ENCODE measurements at regions not wholly inside any gene's neighbourhood (a gene's known extent, or its start where the extent isn't known, plus 50 kb on each side); places are given as distances from the start of the nearest gene placed in this dataset.

DNA sequence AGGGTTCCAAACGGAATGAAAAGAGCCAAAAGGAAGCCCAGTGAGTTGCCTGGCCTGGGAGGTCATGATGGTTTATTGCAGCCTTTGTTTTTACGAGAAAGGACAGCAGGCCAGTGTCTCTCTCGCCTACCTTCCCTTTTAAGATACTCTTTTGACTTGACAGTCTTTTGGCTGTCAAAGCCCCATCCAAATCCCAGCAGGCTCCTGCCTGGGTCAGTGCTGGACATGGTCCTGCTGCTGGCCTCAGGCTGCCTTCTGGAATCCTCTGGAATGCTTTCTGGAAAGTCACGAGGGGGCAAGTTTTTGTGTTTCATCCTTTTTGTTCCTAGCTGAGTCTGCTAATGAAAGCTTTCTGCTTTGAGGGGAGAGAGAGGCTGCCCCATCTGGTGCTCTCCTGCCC is 444.8 kb downstream of the OLFM4 start:
- FAIRE-seq, result no peak
- DNase-seq (ENCODE audit: low spot score), result no peak

DNA sequence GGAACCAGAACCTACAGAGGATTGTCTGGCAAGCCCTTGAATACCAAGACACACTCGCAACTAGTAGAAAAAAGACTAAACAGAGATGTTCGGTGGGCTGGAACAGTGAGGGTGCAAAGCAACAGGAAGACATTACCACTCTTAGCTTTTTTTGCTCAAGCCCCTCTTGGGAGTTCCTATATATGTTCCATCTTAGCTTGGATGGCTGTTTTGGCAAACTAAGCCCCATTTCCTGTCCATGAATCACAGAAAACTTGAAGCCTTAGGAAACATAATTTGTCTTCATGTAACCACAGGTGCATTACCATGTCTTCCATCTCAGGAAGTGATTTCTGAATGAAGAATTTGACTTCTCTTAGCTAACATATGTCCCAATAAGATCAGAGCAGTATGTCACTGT is 446.3 kb downstream of the OLFM4 start:
- FAIRE-seq (no peak), DNase-seq (ENCODE audit: low spot score) (no peak)

DNA sequence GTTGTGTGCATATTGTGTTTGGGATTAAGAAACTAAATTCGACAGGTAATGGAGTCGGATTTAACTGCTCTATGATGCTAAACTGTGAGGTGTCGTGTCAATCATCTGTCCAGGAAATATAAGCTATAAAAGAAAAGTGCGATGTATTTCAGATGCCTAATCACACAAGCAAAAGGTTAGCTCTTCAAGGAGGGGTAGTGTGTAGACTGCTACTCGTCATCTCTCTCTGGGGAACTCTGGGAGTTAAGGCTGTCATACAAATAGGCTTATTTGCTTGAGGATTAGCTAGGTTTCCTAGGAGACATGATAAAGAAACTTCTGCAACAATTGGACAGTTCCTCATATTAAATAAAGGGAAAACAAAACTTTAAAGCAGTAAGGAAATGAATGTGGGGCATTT is 462.1 kb downstream of the OLFM4 start:
- no peak for DNase-seq (ENCODE audit: low spot score)
- FAIRE-seq, result no peak

DNA sequence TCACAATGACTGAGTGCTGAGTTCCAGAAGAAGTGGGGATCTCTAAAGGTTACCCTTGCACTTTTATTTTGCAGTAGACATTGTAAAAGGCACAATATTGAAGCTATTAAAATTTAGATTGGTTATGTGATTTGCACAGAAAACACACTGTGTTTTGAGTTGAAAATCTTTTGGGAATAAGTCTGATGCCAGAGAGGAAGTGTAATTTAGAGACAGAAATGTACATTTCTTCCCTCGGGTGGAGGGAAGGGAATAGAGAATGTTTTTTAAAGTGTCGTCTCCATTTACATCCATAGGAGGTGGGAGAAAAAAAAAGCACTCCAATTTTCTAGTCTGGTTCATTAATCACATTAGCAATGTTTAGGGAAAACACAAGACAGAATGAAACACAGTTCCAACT is 465.8 kb downstream of the OLFM4 start:
- DNase-seq (ENCODE audit: low spot score) (no peak), FAIRE-seq (no peak)

DNA sequence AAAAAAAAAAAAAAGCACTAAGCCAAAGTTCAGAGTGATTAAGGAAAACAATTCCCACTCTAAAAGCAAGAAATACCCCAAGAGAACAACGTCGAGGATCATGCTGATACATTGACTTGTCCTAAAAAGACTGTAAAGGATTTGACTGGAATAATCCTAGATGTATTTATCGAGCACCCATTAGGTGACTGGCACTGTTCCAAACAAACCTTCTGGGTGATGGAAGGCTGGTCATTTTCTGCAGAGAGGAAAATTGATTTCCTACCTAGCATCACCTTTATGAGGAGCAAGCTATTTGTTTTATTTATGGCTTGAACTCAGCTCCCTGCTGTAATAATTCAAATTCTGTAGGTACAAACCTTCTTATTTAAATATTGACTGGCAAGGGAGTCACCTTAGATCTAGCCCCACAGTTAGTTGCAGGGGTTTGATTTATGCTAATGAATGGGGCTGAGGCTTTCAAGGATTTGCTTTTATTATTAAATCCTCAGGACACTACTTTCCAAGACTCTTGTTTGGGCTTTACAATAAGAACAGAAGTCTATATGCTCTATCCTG is 471.0 kb downstream of the OLFM4 start:
- no peak for DNase-seq (ENCODE audit: low spot score)
- FAIRE-seq, result no peak

- DNase-seq (ENCODE audit: low spot score), result peak; percentile 2
- no peak for FAIRE-seq
Observed at GRCh38 chr13:53501387-53501786, 472.8 kb downstream of the OLFM4 start.

- no peak for DNase-seq (ENCODE audit: low spot score)
- no peak for FAIRE-seq
Observed at GRCh38 chr13:53507741-53508140, 479.1 kb downstream of the OLFM4 start.

- no peak for FAIRE-seq
- DNase-seq (ENCODE audit: low spot score), result no peak
Observed at GRCh38 chr13:53512635-53513034, 484.0 kb downstream of the OLFM4 start.

DNA sequence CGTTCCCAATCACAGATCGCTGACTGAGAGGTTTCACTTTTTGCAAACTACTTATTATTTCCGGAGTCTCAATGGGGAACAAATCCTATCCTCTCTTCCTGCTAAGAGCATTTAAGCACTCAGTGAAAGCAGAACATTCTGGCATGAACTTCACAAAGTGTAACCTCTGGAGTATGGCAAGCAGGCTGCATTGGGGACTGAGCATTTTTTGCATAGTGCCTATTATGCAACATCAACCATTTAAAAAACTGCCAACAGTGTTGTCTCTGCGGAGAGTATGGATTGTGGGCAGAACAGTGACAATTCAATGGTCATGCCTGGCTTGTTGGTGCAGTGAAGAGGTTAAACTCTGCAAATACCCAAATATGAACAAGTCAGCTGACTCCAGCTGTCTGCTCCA is 484.6 kb downstream of the OLFM4 start:
- DNase-seq (ENCODE audit: low spot score) (no peak), FAIRE-seq (no peak)

- FAIRE-seq, result no peak
- DNase-seq (ENCODE audit: low spot score), result no peak
Observed at GRCh38 chr13:53520132-53520531, 491.5 kb downstream of the OLFM4 start.

DNA sequence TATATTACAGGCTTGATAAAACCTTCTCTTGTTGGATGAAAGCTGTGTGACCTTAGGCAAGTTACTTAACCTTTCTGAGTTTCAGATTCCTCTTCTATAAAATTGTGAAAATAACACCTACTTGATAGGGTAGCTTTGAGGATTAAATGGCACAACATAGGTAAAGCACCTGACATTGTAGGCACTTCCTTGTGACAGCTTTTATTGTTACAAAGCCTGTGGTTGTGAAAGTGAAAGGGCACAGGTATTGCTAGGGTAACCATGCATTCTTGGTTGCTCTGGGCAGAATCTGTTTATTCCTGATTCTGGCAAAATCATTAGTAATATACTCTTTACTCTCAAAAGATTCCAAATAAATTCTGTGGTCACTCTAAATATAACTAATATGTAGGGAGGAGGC is 493.4 kb downstream of the OLFM4 start:
- DNase-seq (ENCODE audit: low spot score) (no peak), FAIRE-seq (no peak)

- FAIRE-seq (no peak), DNase-seq (ENCODE audit: low spot score) (no peak)
Observed at GRCh38 chr13:53537586-53537985, 509.0 kb downstream of the OLFM4 start.

- FAIRE-seq (no peak), DNase-seq (ENCODE audit: low spot score) (no peak)
Observed at GRCh38 chr13:53545340-53545941, 516.8 kb downstream of the OLFM4 start.

DNA sequence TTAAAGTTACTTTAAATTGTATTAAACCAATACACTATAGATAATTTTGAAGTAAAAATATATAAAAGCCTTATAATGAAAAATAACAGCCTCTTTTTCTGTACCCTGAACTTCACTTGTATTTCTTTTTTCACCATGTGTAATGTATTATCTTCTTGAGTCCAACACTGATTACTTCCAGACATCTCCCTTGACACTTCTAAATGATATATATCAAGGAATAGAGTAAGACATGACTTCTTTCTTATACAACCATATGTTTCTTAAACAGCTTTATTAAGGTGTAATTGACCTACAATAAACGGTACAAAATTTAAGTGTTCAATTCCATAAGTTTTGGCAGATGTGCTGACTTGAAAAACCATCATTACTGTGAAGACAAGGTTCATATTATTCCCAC is 531.9 kb downstream of the OLFM4 start:
- no peak for DNase-seq (ENCODE audit: low spot score)
- FAIRE-seq, result no peak

DNA sequence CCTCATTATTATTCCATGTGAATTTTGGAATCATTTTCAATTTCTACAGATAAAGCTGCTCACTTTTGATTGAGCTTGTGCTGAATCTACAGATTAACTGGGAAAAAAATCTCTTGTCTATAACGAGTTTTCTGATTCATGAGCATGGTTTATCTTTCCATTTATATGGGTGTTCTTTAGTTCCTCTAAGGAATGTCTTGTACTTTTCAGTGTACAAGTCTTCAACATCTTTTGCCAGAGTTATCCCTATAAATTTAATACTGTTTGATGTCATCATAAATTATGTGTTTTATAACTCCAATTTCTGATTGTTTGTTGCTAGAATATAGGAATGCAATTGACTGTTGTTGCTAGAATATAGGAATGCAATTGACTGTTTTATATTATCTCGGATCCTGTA is 533.8 kb downstream of the OLFM4 start:
- FAIRE-seq (no peak), DNase-seq (ENCODE audit: low spot score) (no peak)

DNA sequence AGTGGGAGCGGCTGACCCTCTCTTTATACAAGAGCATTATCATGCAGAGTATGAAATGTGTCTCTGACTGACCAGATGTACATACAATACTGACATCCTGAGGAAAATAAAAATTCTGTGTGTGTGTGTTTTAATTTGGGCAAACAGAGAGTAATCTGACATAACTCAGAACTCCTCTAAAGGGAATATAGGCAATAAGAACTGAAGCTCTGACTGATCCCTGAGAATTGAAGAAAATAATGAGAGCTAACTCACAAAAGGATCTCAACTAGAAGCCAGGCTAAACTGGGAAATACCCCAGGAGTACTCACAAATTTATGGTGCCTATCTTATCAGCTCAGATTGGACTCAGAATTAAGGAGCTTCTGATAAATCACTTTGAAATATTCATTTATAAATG is 539.9 kb downstream of the OLFM4 start:
- FAIRE-seq (no peak), DNase-seq (ENCODE audit: low spot score) (no peak)

DNA sequence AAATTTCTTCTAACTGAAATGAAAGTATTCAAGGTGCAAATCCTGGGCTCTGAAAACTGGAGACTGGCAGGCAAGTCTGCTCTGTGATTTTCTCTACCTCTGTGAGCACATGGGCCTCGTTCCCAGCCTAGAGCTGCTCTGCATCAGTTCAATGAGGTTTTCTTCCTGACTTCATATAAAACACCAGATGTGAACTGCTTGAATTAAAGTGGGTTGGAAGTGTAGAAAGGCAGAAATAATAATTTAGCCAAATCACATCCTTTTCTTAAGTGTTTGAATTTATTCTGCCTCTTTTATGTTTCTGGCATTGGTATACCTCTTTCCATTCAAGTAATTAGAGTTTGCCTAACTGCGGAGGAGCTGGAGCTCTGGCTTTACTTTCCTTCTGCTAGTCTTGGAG is 540.8 kb downstream of the OLFM4 start:
- no peak for DNase-seq (ENCODE audit: low spot score)
- no peak for FAIRE-seq

- DNase-seq (ENCODE audit: low spot score), result no peak
- no peak for FAIRE-seq
Observed at GRCh38 chr13:53601113-53601512, 572.5 kb downstream of the OLFM4 start.

- DNase-seq (ENCODE audit: low spot score) (no peak), FAIRE-seq (no peak)
Observed at GRCh38 chr13:53605326-53605725, 576.7 kb downstream of the OLFM4 start.

- DNase-seq (ENCODE audit: low spot score) (no peak), FAIRE-seq (no peak)
Observed at GRCh38 chr13:53612200-53612599, 583.6 kb downstream of the OLFM4 start.

DNA sequence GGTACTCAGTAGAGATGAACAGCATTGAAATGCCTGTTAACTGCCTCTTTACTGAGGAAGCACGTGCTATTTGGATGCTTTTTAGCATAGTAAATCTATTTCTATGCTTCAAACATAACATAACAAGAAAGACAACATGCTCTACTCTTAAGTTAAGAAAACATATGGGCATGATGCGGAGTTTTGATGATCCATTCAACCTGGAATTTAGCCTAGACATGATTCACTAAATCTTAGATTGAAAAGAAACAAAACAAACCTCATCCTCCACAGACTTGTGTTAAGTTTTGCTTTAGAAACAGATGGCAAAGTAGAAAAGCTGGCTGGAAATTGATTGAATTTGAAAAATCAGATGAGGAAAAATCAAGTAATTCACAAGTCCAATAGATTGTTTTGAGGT is 593.8 kb downstream of the OLFM4 start:
- DNase-seq (ENCODE audit: low spot score), result no peak
- no peak for FAIRE-seq

- no peak for FAIRE-seq
- DNase-seq (ENCODE audit: low spot score), result no peak
Observed at GRCh38 chr13:53623146-53623545, 594.5 kb downstream of the OLFM4 start.

- DNase-seq (ENCODE audit: low spot score) (no peak), FAIRE-seq (no peak)
Observed at GRCh38 chr13:53631511-53631910, 602.9 kb downstream of the OLFM4 start.

DNA sequence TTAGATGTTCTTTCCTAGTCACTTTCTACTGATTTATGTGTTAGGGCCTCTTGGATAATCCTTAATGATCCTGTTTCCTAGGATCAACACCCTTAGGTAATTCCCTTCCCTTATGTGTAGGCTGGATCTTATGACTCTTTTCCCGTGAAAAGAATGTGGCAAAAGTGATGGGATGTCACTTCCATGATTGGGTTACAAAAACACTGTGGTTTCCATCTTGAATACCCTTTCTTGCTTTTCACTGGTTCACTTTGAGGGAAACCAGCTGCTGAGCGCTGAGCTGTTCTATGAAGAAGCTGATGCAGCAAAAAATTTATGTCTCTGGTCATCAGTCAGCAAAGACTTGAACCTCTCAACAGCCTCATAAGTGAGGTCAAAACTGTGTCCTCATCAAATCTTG is 609.4 kb downstream of the OLFM4 start:
- FAIRE-seq, result no peak
- no peak for DNase-seq (ENCODE audit: low spot score)
